HEK293 (cell line): ENCODE measurements at regions not wholly inside any gene's neighbourhood (a gene's known extent, or its start where the extent isn't known, plus 50 kb on each side); places are given as distances from the start of the nearest gene placed in this dataset.

Source experiments
- CTCF ChIA-PET: fragments of 350-600 bp; formaldehyde crosslinking; extraction: SDS; loops from one replicate; lab custom pipeline; 2021; ENCODE audit warnings: antibody characterized with exemption; lab: Yijun Ruan, JAX
- POLR2A ChIA-PET: fragments of 300-600 bp; formaldehyde crosslinking; extraction: SDS; loops from one replicate; lab custom pipeline; 2020; ENCODE audit warnings: antibody characterized with exemption, inconsistent platforms; lab: Yijun Ruan, JAX
- H3K27ac ChIP-seq: fragments of 200-500 bp; sonication (Bioruptor generic); 2 replicates; pipeline ENCODE4 v1.5.1; 2014; ENCODE audit warnings: low read depth, low read length, control low read depth, inconsistent platforms; ENCODE audit errors: extremely low read depth
- H3K36me3 ChIP-seq, 2 experiments: fragments of 200-500 bp in 1 of 2; sonication (Bioruptor generic) in 1 of 2; 1 replicate in 1 of 2; 2 replicates in 1 of 2; pipeline ENCODE4 v1.5.1; 2014 to 2017; ENCODE audit warnings: inconsistent platforms in 2 of 2, low read length in 2 of 2; ENCODE audit not compliant: control insufficient read depth in 2 of 2, insufficient read depth in 1 of 2
- H3K4me1 ChIP-seq: fragments of 200-500 bp; sonication (Bioruptor generic); 2 replicates; pipeline ENCODE4 v1.5.1; 2014; ENCODE audit warnings: mild to moderate bottlenecking, low read length, inconsistent platforms; ENCODE audit not compliant: control insufficient read depth, insufficient read depth
- H3K4me3 ChIP-seq: 2 replicates; pipeline ENCODE4 v1.5.1; 2011; ENCODE audit warnings: low read depth, mild to moderate bottlenecking, control low read depth, low read length, moderate library complexity
- H3K9me3 ChIP-seq: fragments of 200-500 bp; sonication (Bioruptor generic); 2 replicates; pipeline ENCODE4 v1.5.1; 2014; ENCODE audit warnings: low read depth, low read length, inconsistent platforms; ENCODE audit not compliant: control insufficient read depth, insufficient read depth
- AEBP2 ChIP-seq: fragments of 450-650 bp; formaldehyde crosslinking; IDR thresholded peaks from 2 replicates; pipeline ENCODE4 v1.5.1; 2016; ENCODE audit warnings: missing biosample characterization, missing genetic modification characterization, borderline replicate concordance
- PRDM4 ChIP-seq: fragments of 450-650 bp; formaldehyde crosslinking; IDR thresholded peaks from 2 replicates; pipeline ENCODE4 v1.5.1; 2017; ENCODE audit warnings: missing biosample characterization, missing genetic modification characterization
- YY2 ChIP-seq: fragments of 450-650 bp; formaldehyde crosslinking; IDR thresholded peaks from 2 replicates; pipeline ENCODE4 v1.5.1; 2016; ENCODE audit warnings: missing biosample characterization, missing genetic modification characterization
- ZBTB20 ChIP-seq: fragments of 450-650 bp; formaldehyde crosslinking; IDR thresholded peaks from 2 replicates; pipeline ENCODE4 v1.5.1; 2016; ENCODE audit warnings: missing biosample characterization, missing genetic modification characterization
- ZEB2 ChIP-seq: fragments of 450-650 bp; formaldehyde crosslinking; IDR thresholded peaks from 2 replicates; pipeline ENCODE4 v1.5.1; 2016; ENCODE audit warnings: missing biosample characterization, missing genetic modification characterization
- ZNF114 ChIP-seq: fragments of 450-650 bp; formaldehyde crosslinking; IDR thresholded peaks from 2 replicates; pipeline ENCODE4 v1.5.0; 2017; ENCODE audit warnings: missing biosample characterization, missing genetic modification characterization
- ZNF155 ChIP-seq: fragments of 450-650 bp; formaldehyde crosslinking; IDR thresholded peaks from 2 replicates; pipeline ENCODE4 v1.5.1; 2016; ENCODE audit warnings: missing biosample characterization, missing genetic modification characterization
- ZNF266 ChIP-seq: fragments of 450-650 bp; formaldehyde crosslinking; IDR thresholded peaks from 2 replicates; pipeline ENCODE4 v1.5.1; 2016; ENCODE audit warnings: missing biosample characterization, missing genetic modification characterization, low read depth
- ZNF280D ChIP-seq: fragments of 450-650 bp; formaldehyde crosslinking; IDR thresholded peaks from 2 replicates; pipeline ENCODE4 v1.5.1; 2016; ENCODE audit warnings: missing biosample characterization, missing genetic modification characterization
- ZNF311 ChIP-seq: fragments of 450-650 bp; formaldehyde crosslinking; IDR thresholded peaks from 2 replicates; pipeline ENCODE4 v1.5.1; 2017; ENCODE audit warnings: missing biosample characterization, missing genetic modification characterization, borderline replicate concordance
- ZNF354C ChIP-seq: fragments of 450-650 bp; formaldehyde crosslinking; IDR thresholded peaks from 2 replicates; pipeline ENCODE4 v1.5.1; 2016; ENCODE audit warnings: missing biosample characterization, missing genetic modification characterization, low read depth, borderline replicate concordance
- ZNF514 ChIP-seq: fragments of 450-650 bp; formaldehyde crosslinking; IDR thresholded peaks from 2 replicates; pipeline ENCODE4 v1.5.1; 2016; ENCODE audit warnings: missing biosample characterization, missing genetic modification characterization
- ZNF529 ChIP-seq: fragments of 450-650 bp; formaldehyde crosslinking; IDR thresholded peaks from 2 replicates; pipeline ENCODE4 v1.5.1; 2017; ENCODE audit warnings: missing genetic modification characterization, missing biosample characterization; ENCODE audit not compliant: insufficient replicate concordance
- ZNF585B ChIP-seq: fragments of 450-650 bp; formaldehyde crosslinking; IDR thresholded peaks from 2 replicates; pipeline ENCODE4 v1.5.1; 2016; ENCODE audit warnings: missing biosample characterization, missing genetic modification characterization
- ZNF626 ChIP-seq: fragments of 450-650 bp; sonication (Bioruptor Pico); formaldehyde crosslinking; IDR thresholded peaks from 2 replicates; pipeline ENCODE4 v1.5.1; 2018; ENCODE audit warnings: missing biosample characterization, missing genetic modification characterization, inconsistent platforms
- ZNF664 ChIP-seq: fragments of 450-650 bp; formaldehyde crosslinking; IDR thresholded peaks from 2 replicates; pipeline ENCODE4 v1.5.1; 2016; ENCODE audit warnings: missing biosample characterization, missing genetic modification characterization
- ZNF701 ChIP-seq: fragments of 450-650 bp; formaldehyde crosslinking; IDR thresholded peaks from 2 replicates; pipeline ENCODE4 v1.5.1; 2016; ENCODE audit warnings: missing biosample characterization, missing genetic modification characterization
- ZNF777 ChIP-seq: fragments of 450-650 bp; formaldehyde crosslinking; IDR thresholded peaks from 2 replicates; pipeline ENCODE4 v1.5.1; 2017; ENCODE audit warnings: missing biosample characterization, missing genetic modification characterization, borderline replicate concordance
- TF ChIP-seq, protein P1 (sequence below): fragments of 450-650 bp; formaldehyde crosslinking; IDR thresholded peaks from 2 replicates; pipeline ENCODE4 v1.5.1; 2016; ENCODE audit warnings: missing biosample characterization, missing genetic modification characterization

DNA sequence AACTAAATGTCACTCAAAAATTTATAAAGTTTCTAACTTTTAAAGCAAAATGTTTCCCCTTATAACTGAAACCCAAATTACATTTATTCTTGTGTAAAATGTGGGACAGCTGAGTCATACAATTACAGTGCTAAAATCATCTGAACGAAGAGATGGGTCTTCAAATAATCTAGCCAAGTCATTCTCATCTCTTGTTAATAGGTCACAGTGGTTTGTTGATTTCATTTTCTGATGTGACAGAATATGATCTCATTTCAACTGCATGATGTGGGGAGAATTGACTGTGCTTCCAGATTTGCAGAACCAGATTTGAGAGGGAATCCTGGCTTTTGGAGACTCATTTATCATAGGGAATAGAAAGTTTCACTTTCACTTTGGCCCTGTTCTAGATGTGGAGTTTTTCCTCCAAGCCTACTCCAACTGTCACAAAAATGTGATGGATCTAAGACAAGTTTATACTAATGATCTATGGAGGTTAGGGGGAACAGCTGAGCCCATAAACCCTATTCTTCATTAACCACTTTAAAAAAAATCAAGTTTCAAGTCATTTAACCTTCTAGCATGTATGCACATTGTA lies 685.0 kb downstream of the PDCD6IP start:
- H3K36me3 ChIP-seq = no peaks in the 10 kb centered on the region
- no peak for TF ChIP-seq ZNF514 (tag by site-specific recombination)
- TF ChIP-seq, protein P1, sequence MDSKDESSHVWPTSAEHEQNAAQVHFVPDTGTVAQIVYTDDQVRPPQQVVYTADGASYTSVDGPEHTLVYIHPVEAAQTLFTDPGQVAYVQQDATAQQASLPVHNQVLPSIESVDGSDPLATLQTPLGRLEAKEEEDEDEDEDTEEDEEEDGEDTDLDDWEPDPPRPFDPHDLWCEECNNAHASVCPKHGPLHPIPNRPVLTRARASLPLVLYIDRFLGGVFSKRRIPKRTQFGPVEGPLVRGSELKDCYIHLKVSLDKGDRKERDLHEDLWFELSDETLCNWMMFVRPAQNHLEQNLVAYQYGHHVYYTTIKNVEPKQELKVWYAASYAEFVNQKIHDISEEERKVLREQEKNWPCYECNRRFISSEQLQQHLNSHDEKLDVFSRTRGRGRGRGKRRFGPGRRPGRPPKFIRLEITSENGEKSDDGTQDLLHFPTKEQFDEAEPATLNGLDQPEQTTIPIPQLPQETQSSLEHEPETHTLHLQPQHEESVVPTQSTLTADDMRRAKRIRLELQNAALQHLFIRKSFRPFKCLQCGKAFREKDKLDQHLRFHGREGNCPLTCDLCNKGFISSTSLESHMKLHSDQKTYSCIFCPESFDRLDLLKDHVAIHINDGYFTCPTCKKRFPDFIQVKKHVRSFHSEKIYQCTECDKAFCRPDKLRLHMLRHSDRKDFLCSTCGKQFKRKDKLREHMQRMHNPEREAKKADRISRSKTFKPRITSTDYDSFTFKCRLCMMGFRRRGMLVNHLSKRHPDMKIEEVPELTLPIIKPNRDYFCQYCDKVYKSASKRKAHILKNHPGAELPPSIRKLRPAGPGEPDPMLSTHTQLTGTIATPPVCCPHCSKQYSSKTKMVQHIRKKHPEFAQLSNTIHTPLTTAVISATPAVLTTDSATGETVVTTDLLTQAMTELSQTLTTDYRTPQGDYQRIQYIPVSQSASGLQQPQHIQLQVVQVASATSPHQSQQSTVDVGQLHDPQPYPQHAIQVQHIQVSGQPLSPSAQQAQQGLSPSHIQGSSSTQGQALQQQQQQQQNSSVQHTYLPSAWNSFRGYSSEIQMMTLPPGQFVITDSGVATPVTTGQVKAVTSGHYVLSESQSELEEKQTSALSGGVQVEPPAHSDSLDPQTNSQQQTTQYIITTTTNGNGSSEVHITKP (tag by site-specific recombination) = no peak
- no peak for TF ChIP-seq ZNF266 (tag by site-specific recombination)
- no peak for TF ChIP-seq ZNF155
- no peak for TF ChIP-seq ZNF280D (tag by site-specific recombination)
- TF ChIP-seq ZNF114 (tag by site-specific recombination) = no peak
- no peak for TF ChIP-seq ZNF354C (tag by site-specific recombination)
- TF ChIP-seq ZNF529 (tag by site-specific recombination) = no peak
- TF ChIP-seq ZNF311 = no peak
- no peak for TF ChIP-seq ZNF777 (tag by site-specific recombination)
- TF ChIP-seq ZNF585B (tag by site-specific recombination) = no peak
- no peak for TF ChIP-seq YY2
- no peak for TF ChIP-seq PRDM4 (tag by site-specific recombination)
- TF ChIP-seq ZEB2 (tag by site-specific recombination) = no peak
- TF ChIP-seq ZBTB20 = no peak
- TF ChIP-seq ZNF664 (tag by site-specific recombination) = no peak
- TF ChIP-seq AEBP2 = no peak
- no peak for TF ChIP-seq ZNF701 (tag by site-specific recombination)
- no peak for TF ChIP-seq ZNF626 (tag by site-specific recombination)
- ChIA-PET POLR2A (no interaction called here), CTCF (no interaction called here)
- no peak overlapping the region for H3K27ac ChIP-seq
- no peak overlapping the region for H3K4me3 ChIP-seq
- H3K9me3 ChIP-seq = no peaks in the 10 kb centered on the region
- H3K4me1 ChIP-seq = no peaks in the 10 kb centered on the region
